ENCODE measurements at regions not wholly inside any gene's neighbourhood (a gene's known extent, or its start where the extent isn't known, plus 50 kb on each side); places are given as distances from the start of the nearest gene placed in this dataset.

DNA sequence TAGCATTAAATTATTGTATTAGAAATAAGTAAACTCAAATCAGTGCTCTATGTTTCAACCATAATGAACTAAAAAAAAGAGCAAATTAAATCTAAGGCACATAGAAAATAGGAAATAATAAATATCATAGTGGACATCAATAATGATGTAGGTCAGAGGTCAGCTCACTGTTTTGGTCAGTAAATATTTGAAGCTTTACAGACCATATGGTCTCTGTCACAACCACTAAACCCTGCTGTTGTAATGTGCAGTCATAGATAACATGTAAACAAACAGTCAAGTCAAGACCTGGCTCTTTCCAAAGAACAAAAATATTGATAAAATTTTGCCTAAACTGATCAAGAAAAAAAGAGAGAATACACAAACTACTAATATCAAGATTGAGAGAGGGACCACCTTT is 615.0 kb downstream of the SH2D4B start:
- Histone ChIP-seq H3K9me3 (ENCODE audit: control insufficient read depth, insufficient read depth, low read length) (no peaks in the 10 kb centered on the region; the same call in 1 of the 2 replicates), H2BK5ac (ENCODE audit: low read depth, low read length, poor library complexity, severe bottlenecking) (no peak overlapping the region), H3K4me1 (ENCODE audit: control insufficient read depth, insufficient read depth, low read length) (no peaks in the 10 kb centered on the region), H3K56ac (ENCODE audit: extremely low read depth, insufficient read depth, low read length) (no peak overlapping the region), H3K23ac (ENCODE audit: low read depth, low read length) (no peak overlapping the region), H4K91ac (ENCODE audit: insufficient read depth, low read depth, low read length) (no peak overlapping the region), H3K14ac (replicated peaks; ENCODE audit: low read depth, low read length) (no peak overlapping the region), H3K9ac (ENCODE audit: low read depth, low read length) (no peak overlapping the region), H4K20me1 (ENCODE audit: insufficient read depth, low read length) (no peaks in the 10 kb centered on the region), H4K5ac (ENCODE audit: low read depth, low read length) (no peak overlapping the region), H3K18ac (ENCODE audit: low read depth, low read length) (no peak overlapping the region), H3K79me1 (ENCODE audit: low read depth in 1 of 2, low read length in 2 of 2) (no peaks in the 10 kb centered on the region), H3K27ac (ENCODE audit: insufficient read depth, low read length) (no peak overlapping the region), H3K4me3 (ENCODE audit: insufficient read depth, low read depth, low read length) (no peak overlapping the region), H4K8ac (ENCODE audit: low read depth in 2 of 2, low read length in 2 of 2) (no peak overlapping the region), H2AK9ac (replicated peaks; ENCODE audit: low read depth, low read length, poor library complexity) (no peak overlapping the region), H3K4me2 (ENCODE audit: low read depth, low read length) (no peak overlapping the region), H3K4ac (ENCODE audit: low read depth, low read length) (no peak overlapping the region), H3K36me3 (ENCODE audit: control insufficient read depth, insufficient read depth, low read length) (no peaks in the 10 kb centered on the region), H2AFZ (replicated peaks; ENCODE audit: low read length, poor library complexity) (no peak overlapping the region), H2BK15ac (ENCODE audit: low read depth, low read length) (no peak overlapping the region), H3K27me3 (ENCODE audit: control insufficient read depth, insufficient read depth, low read length) (no peaks in the 10 kb centered on the region), H2BK120ac (ENCODE audit: low read depth, low read length) (no peak overlapping the region), H2BK20ac (ENCODE audit: low read depth, low read length) (no peak overlapping the region), H3K9me1 (ENCODE audit: insufficient read depth, low read length) (no peaks in the 10 kb centered on the region), H2AK5ac (ENCODE audit: low read depth, low read length) (no peak overlapping the region)
- DNase-seq (no peak), ATAC-seq (ENCODE audit: low read depth) (no peak)
- intact Hi-C loops (cut with micrococcal nuclease), result no loop called here
- BruUV-seq (replicated peaks), result no TSS peak
- in situ Hi-C loops (cut with MboI; ENCODE audit: low sequenced_read_pairs), result no loop called here
- POLR2A ChIA-PET (ENCODE audit: unreplicated experiment), result no interaction called here
- TF ChIP-seq FOS (IDR thresholded peaks at IDR 0.05; ENCODE audit: low read depth, low read length), result no peak
- no peak for TF ChIP-seq RCOR1 (IDR thresholded peaks at IDR 0.05; ENCODE audit: insufficient replicate concordance, low read length)
- TF ChIP-seq RFX5 (IDR thresholded peaks at IDR 0.05; ENCODE audit: low read depth, low read length), result no peak
- TF ChIP-seq USF2 (IDR thresholded peaks at IDR 0.05; ENCODE audit: low read depth, low read length), result no peak
- TF ChIP-seq MXI1 (IDR thresholded peaks at IDR 0.05; ENCODE audit: borderline replicate concordance, low read depth, low read length), result no peak
- no peak for TF ChIP-seq POLR2A (IDR thresholded peaks at IDR 0.05; ENCODE audit: low read depth, low read length)
- TF ChIP-seq, protein P1, sequence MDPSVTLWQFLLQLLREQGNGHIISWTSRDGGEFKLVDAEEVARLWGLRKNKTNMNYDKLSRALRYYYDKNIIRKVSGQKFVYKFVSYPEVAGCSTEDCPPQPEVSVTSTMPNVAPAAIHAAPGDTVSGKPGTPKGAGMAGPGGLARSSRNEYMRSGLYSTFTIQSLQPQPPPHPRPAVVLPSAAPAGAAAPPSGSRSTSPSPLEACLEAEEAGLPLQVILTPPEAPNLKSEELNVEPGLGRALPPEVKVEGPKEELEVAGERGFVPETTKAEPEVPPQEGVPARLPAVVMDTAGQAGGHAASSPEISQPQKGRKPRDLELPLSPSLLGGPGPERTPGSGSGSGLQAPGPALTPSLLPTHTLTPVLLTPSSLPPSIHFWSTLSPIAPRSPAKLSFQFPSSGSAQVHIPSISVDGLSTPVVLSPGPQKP (IDR thresholded peaks at IDR 0.05; ENCODE audit: borderline replicate concordance, low read depth, low read length), result no peak
- no peak for TF ChIP-seq NFE2L2 (IDR thresholded peaks at IDR 0.05; ENCODE audit: low read depth, low read length)
- no peak for TF ChIP-seq SMC3 (IDR thresholded peaks at IDR 0.05; ENCODE audit: low read depth, low read length)
- TF ChIP-seq CHD1 (IDR thresholded peaks at IDR 0.05; ENCODE audit: low read depth, low read length), result no peak
- no peak for TF ChIP-seq CTCF (conservative IDR thresholded peaks at IDR 0.05; ENCODE audit: low read depth, low read length)
- no peak for TF ChIP-seq BHLHE40 (IDR thresholded peaks at IDR 0.05; ENCODE audit: low read depth, low read length)
- no peak for TF ChIP-seq MAFK (IDR thresholded peaks at IDR 0.05; ENCODE audit: low read depth, low read length)
- no peak for TF ChIP-seq RAD21 (IDR thresholded peaks at IDR 0.05; ENCODE audit: low read length)
- TF ChIP-seq CEBPB (IDR thresholded peaks at IDR 0.05; ENCODE audit: low read depth, low read length), result no peak
- no peak for TF ChIP-seq MAZ (IDR thresholded peaks at IDR 0.05; ENCODE audit: borderline replicate concordance, low read depth, low read length)
- dilution Hi-C loops (cut with HindIII; ENCODE audit: low sequenced_read_pairs, unreplicated experiment), result no loop called here
- CTCF ChIA-PET, result no interaction called here

Data from IMR-90 (cell line).